Upper lobe of left lung (tissue), 4 donors: ENCODE measurements at regions not wholly inside any gene's neighbourhood (a gene's known extent, or its start where the extent isn't known, plus 50 kb on each side); places are given as distances from the start of the nearest gene placed in this dataset.
"Not testable (repeated sequence)": the region's sequence is repeated elsewhere in the genome, so short reads cannot be mapped to it uniquely, and the experiment has no call there.

ENCODE experiments used
- POLR2A ChIP-seq, 4 donors: fragments of 450-650 bp; IDR thresholded peaks; one replicate each; pipeline ENCODE4 v1.5.1; 2016 to 2017; ENCODE audit warnings: antibody characterized with exemption in 4 of 4, mild to moderate bottlenecking in 2 of 4
- TF ChIP-seq, protein P1 (sequence below), 6 experiments: fragments of 450-650 bp in 4 of 6; fragments of 200-600 bp in 2 of 6; sonication (generic) in 2 of 6; IDR thresholded peaks; one replicate each; pipeline ENCODE4 v1.5.1; 2016 to 2019; ENCODE audit warnings: antibody characterized with exemption in 6 of 6

DNA sequence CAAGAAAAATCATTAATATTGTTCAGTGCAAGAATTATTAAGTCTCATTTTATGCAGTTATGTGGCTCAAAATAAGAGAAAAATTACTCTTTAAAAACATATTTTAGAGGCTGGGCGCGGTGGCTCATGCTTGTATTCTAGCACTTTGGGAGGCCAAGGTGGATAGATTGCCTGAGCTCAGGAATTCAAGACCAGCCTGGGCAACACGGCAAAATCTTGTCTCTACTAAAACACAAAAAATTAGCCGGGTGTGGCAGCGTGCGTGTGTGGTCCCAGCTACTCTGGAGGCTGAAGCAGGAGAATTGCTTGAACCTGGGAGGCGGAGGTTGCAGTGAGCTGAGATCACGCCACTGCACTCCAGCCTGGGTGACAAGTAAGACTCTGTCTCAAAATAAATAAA, 87.9 kb upstream of the STK39 start:
- TF ChIP-seq POLR2A (IDR thresholded peaks at IDR 0.05): not testable (repeated sequence)
- TF ChIP-seq, protein P1, sequence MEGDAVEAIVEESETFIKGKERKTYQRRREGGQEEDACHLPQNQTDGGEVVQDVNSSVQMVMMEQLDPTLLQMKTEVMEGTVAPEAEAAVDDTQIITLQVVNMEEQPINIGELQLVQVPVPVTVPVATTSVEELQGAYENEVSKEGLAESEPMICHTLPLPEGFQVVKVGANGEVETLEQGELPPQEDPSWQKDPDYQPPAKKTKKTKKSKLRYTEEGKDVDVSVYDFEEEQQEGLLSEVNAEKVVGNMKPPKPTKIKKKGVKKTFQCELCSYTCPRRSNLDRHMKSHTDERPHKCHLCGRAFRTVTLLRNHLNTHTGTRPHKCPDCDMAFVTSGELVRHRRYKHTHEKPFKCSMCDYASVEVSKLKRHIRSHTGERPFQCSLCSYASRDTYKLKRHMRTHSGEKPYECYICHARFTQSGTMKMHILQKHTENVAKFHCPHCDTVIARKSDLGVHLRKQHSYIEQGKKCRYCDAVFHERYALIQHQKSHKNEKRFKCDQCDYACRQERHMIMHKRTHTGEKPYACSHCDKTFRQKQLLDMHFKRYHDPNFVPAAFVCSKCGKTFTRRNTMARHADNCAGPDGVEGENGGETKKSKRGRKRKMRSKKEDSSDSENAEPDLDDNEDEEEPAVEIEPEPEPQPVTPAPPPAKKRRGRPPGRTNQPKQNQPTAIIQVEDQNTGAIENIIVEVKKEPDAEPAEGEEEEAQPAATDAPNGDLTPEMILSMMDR (IDR thresholded peaks at IDR 0.05): not testable (repeated sequence)
